Pancreas (tissue), 10 donors: ENCODE measurements at regions not wholly inside any gene's neighbourhood (a gene's known extent, or its start where the extent isn't known, plus 50 kb on each side); places are given as distances from the start of the nearest gene placed in this dataset.

ENCODE experiments used
- ATAC-seq, 4 donors: fragments of 200-7000 bp; cut with Tn5 transposase; one replicate each; pipeline versions ENCODE4 v1.8.0 to v1.9.1; 2020; ENCODE audit warnings: mild to moderate bottlenecking in 4 of 4, moderate library complexity in 4 of 4
- DNase-seq, 6 donors: peaks; one replicate each; pipeline ENCODE4 v3.0.0-alpha.2; 2020
- FAIRE-seq: peaks from 2 replicates; lab custom pipeline; 2012; peaks lifted over from hg19 to GRCh38; lab: Jason Lieb, UNC
- H3K27ac ChIP-seq, 4 donors: fragments of 200-600 bp; sonication (generic); 1 replicate in 3 of 4; 2 replicates in 1 of 4; pipeline versions ENCODE4 v1.5.0 to v1.8.0; 2020
- H3K27me3 ChIP-seq, 4 donors: fragments of 200-600 bp; one replicate each; pipeline ENCODE4 v1.8.0; 2021
- H3K36me3 ChIP-seq, 3 donors: fragments of 200-600 bp; sonication (generic) in 1 of 3; one replicate each; pipeline versions ENCODE4 v1.5.0 to v1.8.0; 2020 to 2021
- H3K4me1 ChIP-seq, 3 donors: fragments of 200-600 bp; one replicate each; pipeline ENCODE4 v1.8.0; 2021
- H3K4me3 ChIP-seq, 4 donors: fragments of 200-600 bp; sonication (generic) in 2 of 4; one replicate each; pipeline versions ENCODE4 v1.5.0 to v1.8.0; 2020 to 2021
- H3K9me3 ChIP-seq, 4 donors: fragments of 200-600 bp; one replicate each; pipeline ENCODE4 v1.8.0; 2021
- CTCF ChIP-seq, 4 donors: fragments of 200-600 bp; sonication (generic) in 3 of 4; IDR thresholded peaks; one replicate each; pipeline versions ENCODE4 v1.5.0 to v1.8.0; 2021; ENCODE audit warnings: antibody characterized with exemption in 4 of 4
- WGBS, 2 donors: extraction: QIAGEN DNeasy Blood & Tissue Kit; methylation state at CpG; one replicate each; pipeline ENCODE4 v1.1.7; 2013; 5-methylcytosine and 5-hydroxymethylcytosine counted together
- intact Hi-C, 3 donors: fragments of 100-400 bp; cut with DNase I; formaldehyde crosslinking; loops; one replicate each; pipeline versions ENCODE4 v1.11.1 to v1.14.2; 2022
- donor health status: healthy with polysubstance abuse.
- donor health status: DM: no; HTN: no; CAD: no; lungs with moderate emphysema.
- donor health status: DM: no; HTN: no; CAD: no.
- donor health status: control.
- donor health status: control.
- donor health status: Bipolar disorder and iron deficiency.
- donor health status: DM: yes; HTN: yes; CAD: no.
- donor health status: DM: no; HTN: no; CAD: no.
- donor health status: DM: no; HTN: no; CAD: no.
- donor health status: DM: yes; HTN: yes; CAD: no.

- FAIRE-seq (no peak), ATAC-seq (no peak), DNase-seq (no peak)
- no peaks in the 10 kb centered on the region for H3K36me3 ChIP-seq
- no peaks in the 10 kb centered on the region for H3K9me3 ChIP-seq
- H3K27me3 ChIP-seq, result no peaks in the 10 kb centered on the region
- TF ChIP-seq CTCF (IDR thresholded peaks at IDR 0.05), result no peak
- H3K27ac ChIP-seq, result no peak overlapping the region
- H3K4me3 ChIP-seq, result no peak overlapping the region
- WGBS, 2 donors, result 55 to 57% methylated on average over 14 of the region's 14 CpGs
- no peaks in the 10 kb centered on the region for H3K4me1 ChIP-seq
- intact Hi-C loops, result no loop called here
These were observed 111.5 kb upstream of the USP24 start for GRCh38 chr1:55326496-55327243.

DNA sequence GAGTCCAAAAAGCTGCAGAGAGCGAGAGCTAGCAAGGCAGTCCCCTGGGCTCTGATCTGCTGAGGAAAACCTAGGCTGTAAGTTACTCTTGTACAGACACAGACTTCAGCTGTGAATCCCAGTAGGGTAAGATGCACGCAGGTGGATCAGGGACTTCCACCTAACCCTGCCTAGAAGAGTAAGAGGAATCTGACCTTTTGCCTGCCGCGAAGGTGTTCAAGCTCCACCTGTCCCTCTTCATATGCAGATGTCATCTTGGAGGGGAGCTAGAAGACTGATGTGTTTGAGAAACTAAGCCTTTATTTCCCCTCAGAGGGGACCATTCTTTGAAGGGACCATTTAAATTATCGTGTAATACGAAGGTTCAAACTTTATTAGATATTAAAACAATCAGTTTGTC lies 108.6 kb upstream of the USP24 start:
- no peak for FAIRE-seq

DNA sequence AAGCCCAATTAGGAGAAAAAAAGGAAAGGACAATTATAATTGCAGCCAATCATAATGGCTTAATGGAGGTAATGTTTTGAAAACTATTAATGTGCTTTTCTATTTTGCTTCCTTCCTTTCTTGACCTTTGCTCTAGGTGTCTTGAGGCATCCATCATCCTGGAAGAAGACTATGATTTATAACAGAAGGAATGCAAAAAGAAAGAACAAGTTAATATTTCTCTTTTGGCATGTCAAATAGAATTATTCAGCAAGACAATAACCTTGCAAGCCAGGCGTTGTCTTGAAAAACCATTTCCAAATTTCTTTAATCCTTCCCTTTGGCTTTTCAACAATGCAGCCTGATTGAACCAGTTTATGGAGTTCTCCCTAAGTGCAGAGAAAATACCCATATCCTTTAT lies 107.7 kb upstream of the USP24 start:
- FAIRE-seq (no peak), DNase-seq (no peak), ATAC-seq (no peak)
- Histone ChIP-seq H3K27me3 (no peaks in the 10 kb centered on the region), H3K27ac (no peak overlapping the region), H3K9me3 (no peaks in the 10 kb centered on the region), H3K4me1 (no peaks in the 10 kb centered on the region), H3K4me3 (no peak overlapping the region), H3K36me3 (no peaks in the 10 kb centered on the region)
- 74 to 83% methylated on average over 1 of the region's 1 CpG for WGBS, 2 donors
- intact Hi-C loops, result no loop called here
- no peak for TF ChIP-seq CTCF (IDR thresholded peaks at IDR 0.05)

More for the DNA sequence above, 108.6 kb upstream of the USP24 start:
- DNase-seq (no peak), ATAC-seq (no peak)
- Histone ChIP-seq H3K27me3 (no peaks in the 10 kb centered on the region), H3K27ac (no peak overlapping the region), H3K9me3 (no peaks in the 10 kb centered on the region), H3K36me3 (no peaks in the 10 kb centered on the region), H3K4me3 (no peak overlapping the region), H3K4me1 (no peaks in the 10 kb centered on the region)
- 68 to 72% methylated on average over 6 of the region's 6 CpGs for WGBS, 2 donors
- no peak for TF ChIP-seq CTCF (IDR thresholded peaks at IDR 0.05)
- intact Hi-C loops, result no loop called here

- intact Hi-C loops, result no loop called here
- Histone ChIP-seq H3K36me3 (no peaks in the 10 kb centered on the region), H3K9me3 (no peaks in the 10 kb centered on the region), H3K4me3 (no peak overlapping the region), H3K27ac (no peak overlapping the region), H3K4me1 (no peaks in the 10 kb centered on the region), H3K27me3 (no peaks in the 10 kb centered on the region)
- TF ChIP-seq CTCF (IDR thresholded peaks at IDR 0.05), result no peak
- DNase-seq, result no peak
- 57 to 70% methylated on average over 2 of the region's 2 CpGs for WGBS, 2 donors
- ATAC-seq, result no peak
- FAIRE-seq, result no peak
These were observed 106.8 kb upstream of the USP24 start for GRCh38 chr1:55321942-55322341.

GRCh38 chr1:55320891-55321290 lies 105.7 kb upstream of the USP24 start:
- no peaks in the 10 kb centered on the region for H3K9me3 ChIP-seq
- no peak overlapping the region for H3K27ac ChIP-seq
- H3K4me3 ChIP-seq, result no peak overlapping the region
- FAIRE-seq (no peak), ATAC-seq (no peak), DNase-seq (no peak)
- TF ChIP-seq CTCF (IDR thresholded peaks at IDR 0.05), result no peak
- intact Hi-C loops, result no loop called here
- 74 to 95% methylated on average over 2 of the region's 2 CpGs for WGBS, 2 donors
- H3K27me3 ChIP-seq, result no peaks in the 10 kb centered on the region
- no peaks in the 10 kb centered on the region for H3K36me3 ChIP-seq
- H3K4me1 ChIP-seq, result no peaks in the 10 kb centered on the region
